ENCODE measurements at regions not wholly inside any gene's neighbourhood (a gene's known extent, or its start where the extent isn't known, plus 50 kb on each side); places are given as distances from the start of the nearest gene placed in this dataset.
A peak's percentile ranks its signal among the peaks of the same experiment; 100 is the strongest.
"Not testable (repeated sequence)": the region's sequence is repeated elsewhere in the genome, so short reads cannot be mapped to it uniquely, and the experiment has no call there.

DNA sequence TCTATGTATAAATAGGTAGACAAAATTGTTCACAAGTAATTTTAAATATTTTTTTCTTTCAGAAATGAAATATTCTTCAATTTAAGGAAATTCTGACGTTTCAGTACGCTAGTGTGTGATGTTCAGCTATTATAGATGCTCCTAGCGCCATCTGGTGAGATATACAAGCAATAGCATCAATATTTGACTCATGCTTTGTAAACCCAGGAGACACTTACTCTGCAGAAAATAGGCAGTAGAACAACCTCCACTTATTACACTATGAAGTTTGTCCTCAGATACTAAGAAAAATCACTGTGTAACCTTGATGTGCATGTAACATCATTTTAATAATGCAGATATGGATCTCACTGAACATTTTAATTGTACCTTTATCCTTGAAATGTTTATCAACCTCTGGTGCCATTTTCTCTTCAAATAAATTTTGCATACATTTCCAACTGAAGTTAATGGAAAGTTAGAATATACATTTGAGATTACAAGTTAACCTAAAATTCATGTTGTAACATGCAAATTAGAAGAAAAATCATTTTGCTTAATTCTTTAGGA lies 151.5 kb upstream of the FAM3C start:
- Mint-ChIP-seq H3K4me1 (ENCODE audit: low read depth) (peaks cover 36% of the 10 kb centered on the region), H3K27ac (no peak overlapping the region), H3K36me3 (ENCODE audit: low read depth) (no peaks in the 10 kb centered on the region), H3K27me3 (no peaks in the 10 kb centered on the region), H3K9me3 (no peaks in the 10 kb centered on the region), H3K4me3 (no peak overlapping the region)
- DNase-seq, result no peak

GRCh38 chr7:121546632-121547543 lies 150.8 kb upstream of the FAM3C start:
- Mint-ChIP-seq H3K27me3 (no peaks in the 10 kb centered on the region), H3K27ac (no peak overlapping the region), H3K4me3 (no peak overlapping the region), H3K4me1 (ENCODE audit: low read depth) (peaks cover 40% of the 10 kb centered on the region), H3K9me3 (no peaks in the 10 kb centered on the region), H3K36me3 (ENCODE audit: low read depth) (no peaks in the 10 kb centered on the region)
- no peak for DNase-seq

- Mint-ChIP-seq H3K9me3 (no peaks in the 10 kb centered on the region), H3K27ac (peak overlapping the region; percentile 82), H3K4me3 (no peak overlapping the region), H3K36me3 (ENCODE audit: low read depth) (no peaks in the 10 kb centered on the region), H3K27me3 (no peaks in the 10 kb centered on the region), H3K4me1 (ENCODE audit: low read depth) (peaks cover 40% of the 10 kb centered on the region)
- no peak for DNase-seq
These were observed 149.3 kb upstream of the FAM3C start for GRCh38 chr7:121545418-121545817.

GRCh38 chr7:121544726-121545125 lies 148.6 kb upstream of the FAM3C start:
- Mint-ChIP-seq H3K4me3 (no peak overlapping the region), H3K27ac (peak overlapping the region; percentile 82)

DNA sequence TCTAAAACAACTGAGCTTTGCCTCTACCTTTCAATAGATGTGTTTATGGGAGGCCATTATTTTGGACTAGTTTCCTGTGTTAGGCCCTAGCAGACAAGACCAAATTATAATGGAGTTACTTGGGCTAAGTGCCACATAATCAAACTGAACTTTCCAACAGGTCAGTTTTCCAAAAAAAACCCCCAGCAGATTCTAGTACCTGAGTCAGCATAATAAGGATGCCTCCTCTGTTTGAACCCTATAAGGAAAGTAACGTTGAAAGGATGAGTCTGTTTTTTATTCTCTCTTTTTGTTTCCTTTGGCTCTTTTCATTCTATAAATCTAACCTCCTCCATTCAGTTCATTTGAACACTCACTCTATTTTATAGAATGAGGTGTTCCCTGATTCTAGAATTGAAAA lies 148.1 kb upstream of the FAM3C start:
- Mint-ChIP-seq H3K27ac (peak overlapping the region; percentile 84), H3K4me1 (ENCODE audit: low read depth) (peaks cover 42% of the 10 kb centered on the region)

More at GRCh38 chr7:121544726-121545125, 148.6 kb upstream of the FAM3C start:
- Mint-ChIP-seq H3K36me3 (ENCODE audit: low read depth) (no peaks in the 10 kb centered on the region), H3K9me3 (no peaks in the 10 kb centered on the region), H3K27me3 (no peaks in the 10 kb centered on the region), H3K4me1 (ENCODE audit: low read depth) (peaks cover 42% of the 10 kb centered on the region)
- no peak for DNase-seq

GRCh38 chr7:121541457-121541856 lies 145.3 kb upstream of the FAM3C start:
- no peak overlapping the region for H3K4me3 Mint-ChIP-seq
- no peaks in the 10 kb centered on the region for H3K36me3 Mint-ChIP-seq (ENCODE audit: low read depth)
- DNase-seq, result no peak
- no peaks in the 10 kb centered on the region for H3K9me3 Mint-ChIP-seq
- H3K27me3 Mint-ChIP-seq, result no peaks in the 10 kb centered on the region
- H3K4me1 Mint-ChIP-seq (ENCODE audit: low read depth), result peaks cover 38% of the 10 kb centered on the region
- no peak overlapping the region for H3K27ac Mint-ChIP-seq

More for the DNA sequence above, 148.1 kb upstream of the FAM3C start:
- Mint-ChIP-seq H3K9me3 (no peaks in the 10 kb centered on the region), H3K4me3 (no peak overlapping the region), H3K36me3 (ENCODE audit: low read depth) (no peaks in the 10 kb centered on the region), H3K27me3 (no peaks in the 10 kb centered on the region)
- DNase-seq, result no peak

DNA sequence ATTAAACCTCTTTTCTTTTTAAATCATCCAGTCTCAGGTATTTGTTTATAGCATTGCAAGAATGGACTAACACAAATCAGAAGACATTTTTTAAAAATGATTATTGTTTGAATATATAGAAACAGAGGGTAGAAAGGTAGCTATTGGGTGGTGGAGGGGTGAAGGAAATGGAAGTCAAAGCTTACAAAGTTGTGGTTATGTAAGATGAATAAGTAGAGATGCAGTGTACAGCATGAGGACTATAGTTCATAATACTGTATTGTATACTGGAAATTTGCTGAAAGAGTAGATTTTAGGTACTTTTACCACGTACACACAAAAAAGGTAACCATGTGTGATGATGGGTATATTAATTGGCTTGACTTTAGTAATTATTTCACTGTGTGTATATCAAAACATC lies 144.0 kb upstream of the FAM3C start:
- Mint-ChIP-seq H3K9me3 (no peaks in the 10 kb centered on the region), H3K27ac (no peak overlapping the region), H3K4me3 (no peak overlapping the region), H3K27me3 (no peaks in the 10 kb centered on the region), H3K4me1 (ENCODE audit: low read depth) (peaks cover 27% of the 10 kb centered on the region), H3K36me3 (ENCODE audit: low read depth) (no peaks in the 10 kb centered on the region)
- no peak for DNase-seq

DNA sequence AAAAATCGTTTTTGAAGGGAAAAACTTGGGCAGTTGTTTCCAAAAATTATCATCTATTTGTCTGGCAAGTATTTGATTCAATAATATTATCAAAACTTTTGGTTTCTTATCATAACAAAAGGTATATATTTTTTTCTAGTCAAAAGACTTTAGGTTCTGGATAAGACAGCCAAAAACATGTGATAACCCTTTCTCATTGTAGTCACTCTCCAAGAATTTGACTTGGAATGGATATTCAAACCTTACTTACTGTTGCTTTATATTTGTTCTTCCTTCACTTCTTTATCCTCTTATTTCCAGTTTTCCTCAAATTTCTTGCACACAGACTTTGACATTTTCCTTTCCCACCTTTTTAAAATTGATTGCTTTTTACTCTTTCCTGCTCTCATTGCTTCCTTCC lies 140.9 kb upstream of the FAM3C start:
- peaks cover 3% of the 10 kb centered on the region for H3K4me1 Mint-ChIP-seq (ENCODE audit: low read depth)
- no peaks in the 10 kb centered on the region for H3K9me3 Mint-ChIP-seq
- no peak overlapping the region for H3K4me3 Mint-ChIP-seq
- H3K27ac Mint-ChIP-seq, result no peak overlapping the region
- DNase-seq, result no peak
- H3K36me3 Mint-ChIP-seq (ENCODE audit: low read depth), result no peaks in the 10 kb centered on the region
- no peaks in the 10 kb centered on the region for H3K27me3 Mint-ChIP-seq

- peaks cover 4% of the 10 kb centered on the region for H3K27me3 Mint-ChIP-seq
- no peaks in the 10 kb centered on the region for H3K36me3 Mint-ChIP-seq (ENCODE audit: low read depth)
- H3K27ac Mint-ChIP-seq, result peak overlapping the region; percentile 95
- no peak for DNase-seq
- H3K4me3 Mint-ChIP-seq, result peak overlapping the region; percentile 39
- H3K9me3 Mint-ChIP-seq, result no peaks in the 10 kb centered on the region
- peaks cover 37% of the 10 kb centered on the region for H3K4me1 Mint-ChIP-seq (ENCODE audit: low read depth)
These were observed 135.3 kb upstream of the FAM3C start for GRCh38 chr7:121531175-121532070.

DNA sequence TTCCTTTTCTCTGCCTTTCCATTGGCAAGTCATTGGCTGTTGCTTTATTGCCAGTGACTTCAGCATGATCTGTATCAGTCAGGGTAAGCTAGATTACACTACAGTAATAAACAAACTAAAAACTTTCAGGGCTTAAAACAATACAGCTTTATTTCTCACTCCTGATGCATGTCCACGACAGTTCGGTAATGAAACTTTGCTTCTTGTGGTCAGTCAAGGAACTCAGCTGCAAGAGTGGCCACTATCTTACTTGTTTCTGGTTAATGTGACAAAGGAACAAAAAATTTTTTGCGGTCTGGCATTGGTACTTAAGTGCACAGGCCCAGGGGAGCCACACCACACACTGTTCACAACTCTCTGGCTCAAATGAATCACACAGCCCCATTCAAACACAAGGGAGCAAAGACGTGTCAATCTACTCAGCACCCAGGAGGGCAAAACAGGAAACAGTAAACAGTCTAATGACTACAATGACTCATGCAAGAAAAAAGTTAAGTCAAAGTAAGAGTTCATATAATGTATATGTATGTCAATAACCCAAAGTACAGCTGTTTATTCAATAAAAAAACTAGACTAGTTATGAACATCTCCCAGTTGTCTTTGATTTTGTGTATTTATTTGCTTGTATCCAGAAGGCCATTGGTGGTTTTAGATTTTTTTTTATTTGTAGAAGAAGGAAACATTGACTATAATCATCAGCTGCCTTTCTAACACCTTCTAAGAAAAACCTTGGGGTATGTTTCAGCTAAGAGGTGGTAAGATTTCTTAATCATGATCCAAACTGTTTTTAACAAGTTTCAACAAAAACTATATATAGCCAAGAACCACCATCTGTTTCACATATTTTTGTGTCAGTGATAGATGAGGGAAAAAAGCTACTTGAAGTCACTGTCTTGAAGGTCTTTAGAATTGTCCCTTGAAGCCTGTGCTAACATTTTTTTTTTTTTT lies 134.4 kb upstream of the FAM3C start:
- H3K36me3 Mint-ChIP-seq (ENCODE audit: low read depth), result no peaks in the 10 kb centered on the region
- H3K4me3 Mint-ChIP-seq, result peak overlapping the region; percentile 39
- H3K27me3 Mint-ChIP-seq, result peaks cover 4% of the 10 kb centered on the region
- DNase-seq, result peak; percentile 46
- peak overlapping the region; percentile 95 for H3K27ac Mint-ChIP-seq
- H3K9me3 Mint-ChIP-seq, result no peaks in the 10 kb centered on the region
- peaks cover 37% of the 10 kb centered on the region for H3K4me1 Mint-ChIP-seq (ENCODE audit: low read depth)

DNA sequence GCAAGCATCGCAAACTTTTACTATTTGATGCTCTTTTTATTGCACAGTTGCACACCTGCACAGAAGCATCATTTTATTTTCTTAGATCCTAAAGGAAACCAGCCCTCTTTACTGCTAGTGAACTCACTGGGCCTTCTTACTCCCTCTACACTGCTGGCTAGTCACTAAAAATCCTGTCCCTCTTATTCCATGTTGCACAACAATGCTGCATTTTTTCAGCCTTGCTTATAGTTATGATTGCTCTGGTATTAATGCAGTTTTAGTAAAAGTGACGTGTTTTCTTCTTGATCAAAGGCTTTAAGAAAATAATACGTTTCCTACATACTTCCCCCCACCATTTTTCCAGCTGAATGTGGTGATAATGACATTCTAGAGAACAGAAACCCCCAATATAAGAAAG lies 132.9 kb upstream of the FAM3C start:
- H3K27ac Mint-ChIP-seq, result no peak overlapping the region

GRCh38 chr7:121526210-121526609 lies 130.1 kb upstream of the FAM3C start:
- H3K4me3 Mint-ChIP-seq; H3K9me3 Mint-ChIP-seq; DNase-seq; H3K27ac Mint-ChIP-seq; H3K36me3 Mint-ChIP-seq (ENCODE audit: low read depth); H3K27me3 Mint-ChIP-seq: not testable (repeated sequence)
- peaks cover 31% of the 10 kb centered on the region for H3K4me1 Mint-ChIP-seq (ENCODE audit: low read depth)

More for the DNA sequence above, 132.9 kb upstream of the FAM3C start:
- Mint-ChIP-seq H3K4me1 (ENCODE audit: low read depth) (peaks cover 37% of the 10 kb centered on the region), H3K4me3 (no peak overlapping the region), H3K9me3 (no peaks in the 10 kb centered on the region), H3K36me3 (ENCODE audit: low read depth) (no peaks in the 10 kb centered on the region), H3K27me3 (peaks cover 4% of the 10 kb centered on the region)
- no peak for DNase-seq

GRCh38 chr7:121525155-121525819 lies 129.2 kb upstream of the FAM3C start:
- H3K27me3 Mint-ChIP-seq, result peaks cover 4% of the 10 kb centered on the region

More at GRCh38 chr7:121525155-121525819, 129.2 kb upstream of the FAM3C start:
- peaks cover 22% of the 10 kb centered on the region for H3K4me1 Mint-ChIP-seq (ENCODE audit: low read depth)
- no peaks in the 10 kb centered on the region for H3K9me3 Mint-ChIP-seq
- no peak for DNase-seq
- no peak overlapping the region for H3K27ac Mint-ChIP-seq
- no peak overlapping the region for H3K4me3 Mint-ChIP-seq
- H3K36me3 Mint-ChIP-seq (ENCODE audit: low read depth), result no peaks in the 10 kb centered on the region

Measured in activated T-cell treated with anti-CD3 and anti-CD28 coated beads, Interleukin-2, amount 50 U/mL, for 24 hours (primary cell).